Midbrain (tissue), 1 donor: ENCODE measurements at regions not wholly inside any gene's neighbourhood (a gene's known extent, or its start where the extent isn't known, plus 50 kb on each side); places are given as distances from the start of the nearest gene placed in this dataset.
A peak's percentile ranks its signal among the peaks of the same experiment; 100 is the strongest.

Experiments used
- DNase-seq: peaks from one replicate; lab custom pipeline; 2025; lab: John Stamatoyannopoulos, UW

GRCh38 chr7:25889765-25890164 is 262.2 kb upstream of the NFE2L3 start:
- DNase-seq: no peak

GRCh38 chr7:25891591-25891990 is 260.4 kb upstream of the NFE2L3 start:
- no peak for DNase-seq

- no peak for DNase-seq
These were observed 258.6 kb upstream of the NFE2L3 start for GRCh38 chr7:25893436-25893835.

GRCh38 chr7:25894002-25894901 is 257.7 kb upstream of the NFE2L3 start:
- DNase-seq: no peak

- peak; percentile 62 for DNase-seq
These were observed 256.9 kb upstream of the NFE2L3 start for GRCh38 chr7:25894902-25895791.

GRCh38 chr7:25895792-25896171 is 256.2 kb upstream of the NFE2L3 start:
- DNase-seq: no peak

GRCh38 chr7:25897261-25897782 is 254.7 kb upstream of the NFE2L3 start:
- no peak for DNase-seq

GRCh38 chr7:25900245-25900644 is 251.8 kb upstream of the NFE2L3 start:
- no peak for DNase-seq

- peak; percentile 21 for DNase-seq
These were observed 251.1 kb upstream of the NFE2L3 start for GRCh38 chr7:25900877-25901276.

GRCh38 chr7:25901658-25902057 is 250.3 kb upstream of the NFE2L3 start:
- DNase-seq: no peak

GRCh38 chr7:25906003-25906402 is 246.0 kb upstream of the NFE2L3 start:
- DNase-seq: no peak

- no peak for DNase-seq
These were observed 245.2 kb upstream of the NFE2L3 start for GRCh38 chr7:25906760-25907159.

- DNase-seq: no peak
These were observed 244.8 kb upstream of the NFE2L3 start for GRCh38 chr7:25907214-25907613.

GRCh38 chr7:25907731-25908130 is 244.3 kb upstream of the NFE2L3 start:
- DNase-seq: no peak

GRCh38 chr7:25908154-25908949 is 243.6 kb upstream of the NFE2L3 start:
- DNase-seq: no peak

- DNase-seq: no peak
These were observed 240.0 kb upstream of the NFE2L3 start for GRCh38 chr7:25911738-25912607.

- no peak for DNase-seq
These were observed 238.3 kb upstream of the NFE2L3 start for GRCh38 chr7:25913598-25914224.

GRCh38 chr7:25918731-25919130 is 233.3 kb upstream of the NFE2L3 start:
- no peak for DNase-seq

GRCh38 chr7:25922296-25922695 is 229.7 kb upstream of the NFE2L3 start:
- DNase-seq: no peak

GRCh38 chr7:25923741-25924460 is 228.1 kb upstream of the NFE2L3 start:
- DNase-seq: no peak
